ENCODE measurements at regions not wholly inside any gene's neighbourhood (a gene's known extent, or its start where the extent isn't known, plus 50 kb on each side); places are given as distances from the start of the nearest gene placed in this dataset.

GRCh38 chr2:137910641-137911040 is 53.6 kb upstream of the HNMT start:
- no peak for TF ChIP-seq POLR2A (IDR thresholded peaks at IDR 0.05)
- TF ChIP-seq POLR2AphosphoS5 (IDR thresholded peaks at IDR 0.05), result no peak
